GM21528 (cell line): ENCODE measurements at regions not wholly inside any gene's neighbourhood (a gene's known extent, or its start where the extent isn't known, plus 50 kb on each side); places are given as distances from the start of the nearest gene placed in this dataset.

Source experiments
- ATAC-seq: cut with Tn5 transposase; IDR thresholded peaks from one replicate; pipeline ENCODE4 v1.9.1; 2021; ENCODE audit warnings: mild to moderate bottlenecking, moderate library complexity; ENCODE audit not compliant: unreplicated experiment, low FRiP score

DNA sequence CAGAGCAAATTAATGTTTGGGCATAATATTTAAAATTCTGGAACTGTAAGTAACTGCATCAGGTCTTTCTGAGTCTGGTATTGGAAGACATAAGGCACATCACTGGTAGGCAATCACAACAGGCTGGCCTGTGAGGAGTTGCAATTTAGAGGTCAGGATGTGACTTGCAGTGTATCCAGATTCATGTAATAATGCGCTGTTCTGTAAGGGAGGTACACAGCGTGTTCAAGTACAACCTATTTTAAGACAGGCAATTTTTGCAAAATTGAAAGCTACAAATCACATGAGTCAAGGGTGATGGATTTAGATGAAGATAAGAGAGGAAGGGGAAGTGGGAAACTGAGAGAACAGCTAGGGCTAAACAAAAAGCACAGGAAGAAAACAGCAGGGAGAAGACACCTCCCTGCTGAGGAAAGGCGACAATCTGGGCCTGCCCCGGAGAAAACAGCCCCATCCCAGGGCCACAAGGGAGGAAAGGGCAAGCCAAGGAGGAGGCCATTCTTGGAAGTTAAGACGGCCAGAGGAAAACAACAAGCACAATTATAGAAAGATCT is 138.1 kb downstream of the LACC1 start:
- ATAC-seq: no peak

DNA sequence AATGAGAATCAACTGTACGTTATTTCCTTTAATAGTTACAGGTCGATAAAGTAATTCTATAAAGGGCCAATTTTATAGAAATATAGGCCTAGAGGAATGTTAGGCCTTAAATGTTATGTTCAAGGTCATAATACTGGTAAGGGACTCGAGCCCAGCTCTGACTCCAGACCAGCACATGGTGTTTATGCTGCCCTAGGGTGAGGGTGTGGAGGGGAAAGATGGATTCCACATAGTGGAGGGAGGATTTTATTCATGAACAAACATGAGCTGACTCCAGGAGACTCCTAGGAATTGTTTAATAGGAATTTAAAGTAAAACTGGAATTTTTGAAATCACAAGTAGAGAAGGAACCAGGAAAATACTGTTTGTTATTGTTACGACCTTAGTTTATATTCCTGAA is 139.9 kb downstream of the LACC1 start:
- ATAC-seq: no peak

DNA sequence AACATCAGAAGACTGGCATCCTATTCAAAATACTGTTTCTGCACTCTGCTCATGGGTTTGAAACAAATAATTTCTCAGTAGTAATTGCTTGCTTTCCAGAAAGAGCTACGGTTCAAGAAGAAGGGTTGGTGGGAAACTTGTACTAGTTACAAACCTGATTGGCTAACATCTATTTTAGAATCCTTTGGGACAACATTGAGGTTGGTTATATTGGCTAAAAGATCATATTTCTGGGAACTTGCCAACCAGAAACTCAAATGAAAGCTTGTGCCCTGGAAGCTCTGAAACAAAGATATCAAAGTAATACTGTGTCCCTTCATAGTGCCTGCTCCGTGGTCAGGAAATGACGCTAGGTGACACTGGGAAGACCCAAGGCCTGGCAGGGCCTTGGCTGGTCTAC is 141.7 kb downstream of the LACC1 start:
- ATAC-seq: no peak

DNA sequence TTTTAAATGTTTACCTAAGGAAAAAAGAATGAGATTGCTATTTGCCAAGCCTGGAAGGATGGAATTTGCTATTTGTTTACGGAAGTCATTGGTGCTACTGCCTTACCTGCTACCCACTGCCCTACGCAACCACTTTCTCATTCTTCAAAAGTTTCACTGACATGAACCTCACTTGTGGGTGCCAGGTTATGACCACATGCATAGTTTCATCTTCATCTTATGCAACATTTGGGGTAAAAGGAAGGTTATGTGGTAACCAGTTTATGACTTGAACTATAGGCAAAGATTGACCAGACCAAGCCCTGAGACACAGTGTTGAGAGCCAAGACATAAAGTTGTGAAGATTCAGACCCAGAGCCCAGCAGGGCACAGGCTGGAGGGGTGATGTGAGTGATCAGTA is 142.5 kb downstream of the LACC1 start:
- no peak for ATAC-seq

DNA sequence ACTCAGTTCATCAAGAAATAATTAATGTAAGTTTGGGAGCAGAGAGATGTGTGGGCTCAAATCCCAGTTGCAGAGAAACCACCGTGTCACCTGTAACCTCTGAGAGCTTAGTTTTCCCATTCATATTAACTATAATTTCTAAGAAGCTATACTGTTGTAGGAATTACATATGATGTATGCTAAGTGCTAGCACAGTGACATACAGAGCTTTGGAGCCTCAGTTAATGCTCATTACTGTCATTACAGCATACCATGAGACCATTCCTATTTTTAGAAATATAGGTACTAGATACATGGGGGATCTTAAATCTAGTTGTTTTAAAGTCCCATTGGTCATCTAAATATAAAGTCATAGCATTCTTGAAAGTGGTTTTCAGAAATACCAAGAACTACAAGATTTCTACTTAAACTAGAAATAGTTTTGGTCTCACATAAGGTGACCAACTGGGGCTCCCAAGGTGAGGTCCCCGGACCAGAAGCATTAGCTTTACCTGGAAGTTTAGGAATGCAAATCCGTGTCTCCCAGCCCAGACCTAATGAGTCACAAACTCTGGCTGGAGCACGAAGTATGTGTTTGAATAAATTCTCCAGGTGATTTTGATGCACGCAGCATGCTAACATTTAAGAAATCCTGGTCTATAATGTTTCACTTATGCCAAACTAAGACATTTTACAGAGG is 144.6 kb downstream of the LACC1 start:
- no peak for ATAC-seq

DNA sequence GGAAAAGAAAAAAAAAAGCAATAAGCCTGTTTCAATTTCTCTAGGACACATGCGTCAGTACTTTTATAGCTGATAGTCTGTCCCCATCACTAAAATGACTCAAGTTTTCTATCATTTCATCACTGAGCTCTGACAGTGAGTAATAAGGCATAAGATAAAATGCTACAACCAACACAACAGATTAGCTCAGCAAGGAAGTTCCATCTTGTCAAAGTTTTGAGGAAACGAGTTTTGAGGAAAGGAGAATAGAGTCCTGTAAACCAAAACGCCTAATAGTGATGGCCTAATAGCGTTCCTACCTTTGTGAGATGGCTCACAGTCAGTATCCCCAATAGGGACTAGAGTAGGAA is 145.1 kb downstream of the LACC1 start:
- no peak for ATAC-seq

- ATAC-seq: no peak
Measured at GRCh38 chr13:44026194-44026593, 146.5 kb downstream of the LACC1 start.

GRCh38 chr13:44028734-44029133 is 149.0 kb downstream of the LACC1 start:
- no peak for ATAC-seq

DNA sequence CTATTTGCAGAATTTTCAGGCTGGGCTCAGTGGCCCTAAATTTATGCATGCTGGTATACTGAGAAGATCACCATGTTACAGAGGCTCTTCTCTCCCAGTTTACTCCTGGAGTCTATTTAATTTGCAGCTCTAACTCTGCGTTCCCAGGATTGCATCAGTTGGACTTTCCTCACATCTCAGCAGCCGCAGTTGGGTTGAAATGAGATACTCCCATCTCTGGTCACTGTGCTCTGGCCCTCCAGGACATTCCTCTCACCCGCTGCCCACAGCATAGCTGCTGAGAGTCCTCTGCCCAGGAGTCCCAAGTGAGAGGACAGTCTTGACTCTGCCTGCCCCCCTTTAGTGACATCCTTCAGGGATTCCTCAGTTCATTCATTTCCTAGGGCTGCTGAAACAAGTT is 150.9 kb downstream of the LACC1 start:
- no peak for ATAC-seq

DNA sequence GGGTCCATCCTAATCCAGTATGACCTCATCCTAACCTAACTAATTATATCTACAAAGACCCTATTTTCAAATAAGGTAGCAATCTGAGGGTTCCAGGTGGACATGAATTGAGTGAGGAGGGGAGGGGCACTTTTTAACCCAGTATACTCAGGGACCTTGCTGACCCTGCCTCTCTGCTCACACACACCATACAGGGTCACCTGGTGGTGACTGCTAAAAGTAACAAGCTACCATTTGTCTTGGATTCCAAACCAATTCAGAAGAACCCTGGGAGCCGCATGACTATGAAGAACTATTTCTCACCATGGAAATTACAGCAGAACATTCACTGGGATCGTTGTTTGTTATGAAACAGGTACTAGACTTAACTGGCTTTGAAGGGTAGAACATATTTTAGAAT is 151.9 kb downstream of the LACC1 start:
- ATAC-seq: no peak

GRCh38 chr13:44032802-44033201 is 153.1 kb downstream of the LACC1 start:
- ATAC-seq: no peak

- no peak for ATAC-seq
Measured at GRCh38 chr13:44035400-44035799, 155.7 kb downstream of the LACC1 start.

GRCh38 chr13:44040070-44040817 is 160.5 kb downstream of the LACC1 start:
- ATAC-seq: no peak

- no peak for ATAC-seq
Measured at GRCh38 chr13:44040818-44041100, 161.1 kb downstream of the LACC1 start.

GRCh38 chr13:44044547-44045179 is 165.0 kb downstream of the LACC1 start:
- no peak for ATAC-seq

GRCh38 chr13:44045180-44045562 is 165.5 kb downstream of the LACC1 start:
- no peak for ATAC-seq

DNA sequence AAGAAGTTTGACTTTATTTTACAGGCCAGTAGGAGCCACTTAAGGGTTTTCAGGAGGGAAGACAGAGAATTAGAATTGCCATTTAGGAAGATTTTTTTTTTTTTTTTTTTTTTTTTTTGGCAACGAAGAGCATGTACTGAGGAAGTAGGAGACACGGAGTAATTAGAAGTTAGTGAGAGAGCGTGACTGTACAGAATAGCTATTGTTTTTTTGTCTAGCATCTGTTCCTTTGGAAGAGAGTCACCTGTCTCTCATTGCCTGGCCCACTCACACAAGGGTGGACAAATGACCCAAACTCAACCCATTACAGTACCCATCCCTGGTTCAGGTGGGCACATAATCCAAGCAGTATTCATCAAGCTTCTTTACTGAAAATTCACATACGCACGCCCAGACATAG is 166.7 kb downstream of the LACC1 start:
- ATAC-seq: no peak

GRCh38 chr13:44048326-44048725 is 168.6 kb downstream of the LACC1 start:
- no peak for ATAC-seq

DNA sequence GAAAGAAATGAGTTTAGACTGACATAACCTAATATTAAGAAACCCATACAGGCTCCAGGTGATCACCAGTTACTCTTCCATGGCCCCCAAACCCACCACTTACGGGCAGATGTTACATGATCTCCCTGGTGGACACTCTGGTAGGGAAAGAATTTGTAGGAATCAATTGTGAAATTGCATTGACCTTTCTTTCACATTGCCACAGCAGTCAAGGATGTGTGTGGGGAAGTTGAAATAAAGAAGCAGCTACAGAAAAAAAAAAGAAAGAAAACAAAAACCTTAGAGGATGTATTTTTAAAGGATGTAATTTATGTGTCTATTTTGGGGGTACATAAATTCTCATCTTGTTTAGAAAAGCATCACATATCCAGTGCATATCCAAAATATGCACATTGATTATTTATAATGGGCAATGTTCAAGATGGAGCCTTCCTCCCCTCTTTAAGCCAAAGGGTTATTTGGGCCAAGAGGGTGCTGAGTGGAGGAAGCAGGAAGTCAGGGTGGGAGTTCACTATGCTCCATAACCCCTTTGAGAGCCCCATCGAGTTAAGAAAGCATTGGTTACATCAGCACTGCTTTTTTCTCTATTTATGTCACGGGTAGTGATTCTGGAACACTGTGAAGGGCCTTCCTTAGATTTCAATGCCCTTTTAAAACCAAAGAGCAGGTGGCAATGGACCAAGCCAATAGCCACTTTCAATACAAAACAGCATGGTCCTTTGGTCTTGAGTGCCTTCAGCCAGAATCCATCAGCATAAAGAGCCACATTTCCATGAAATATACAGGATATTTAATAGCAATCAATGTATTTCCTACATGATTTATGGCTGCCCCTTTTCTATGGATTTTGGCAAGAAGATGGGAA is 169.6 kb downstream of the LACC1 start:
- no peak for ATAC-seq

GRCh38 chr13:44050450-44051063 is 170.9 kb downstream of the LACC1 start:
- no peak for ATAC-seq

DNA sequence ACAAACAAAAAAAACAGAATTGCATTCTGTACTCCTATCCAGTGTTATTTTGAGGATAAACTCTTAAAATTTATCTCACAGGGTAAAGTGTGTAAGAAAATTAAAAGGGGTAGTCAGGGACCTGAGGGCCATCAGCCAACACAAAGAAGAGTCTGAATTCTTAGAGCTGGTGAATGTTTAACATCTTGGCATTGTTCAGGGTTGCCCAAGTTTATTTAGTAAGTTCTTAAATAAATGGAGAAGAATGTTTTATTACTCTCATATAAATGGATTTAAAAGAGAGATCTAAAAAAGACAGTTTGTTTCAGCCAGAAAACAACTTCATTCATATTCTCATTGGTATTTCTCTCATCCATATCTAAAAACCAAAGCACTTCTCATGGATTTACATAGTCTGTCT is 171.7 kb downstream of the LACC1 start:
- no peak for ATAC-seq
